NCI-H2196 treated with DMSO at 0.1 percent for 48 hours (cell line): ENCODE measurements at regions not wholly inside any gene's neighbourhood (a gene's known extent, or its start where the extent isn't known, plus 50 kb on each side); places are given as distances from the start of the nearest gene placed in this dataset.
A peak's percentile ranks its signal among the peaks of the same experiment; 100 is the strongest.

Source experiments
- DNase-seq: peaks from one replicate; lab custom pipeline; 2025; ENCODE audit not compliant: unreplicated experiment; lab: John Stamatoyannopoulos, UW

DNA sequence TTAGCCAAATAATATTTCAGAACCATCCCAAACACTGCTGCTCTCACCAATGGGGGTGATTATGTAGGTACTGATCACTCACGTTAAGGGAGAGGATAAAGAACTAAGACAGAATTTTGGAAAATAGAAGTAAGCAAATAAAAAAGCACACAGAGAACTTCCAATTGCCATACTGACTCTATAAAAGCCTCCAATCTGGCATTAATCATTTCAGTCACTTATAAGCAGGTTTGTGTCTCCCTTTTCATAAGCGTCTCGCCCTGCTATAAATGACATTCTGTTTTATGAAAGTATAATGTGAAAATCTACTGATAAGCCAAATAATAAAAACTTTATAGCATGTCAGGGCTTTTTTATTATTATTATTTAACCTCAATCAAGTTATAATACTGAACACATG, 435.2 kb downstream of the ETNK1 start:
- no peak for DNase-seq

GRCh38 chr12:23063206-23063605, 438.2 kb downstream of the ETNK1 start:
- DNase-seq: no peak

DNA sequence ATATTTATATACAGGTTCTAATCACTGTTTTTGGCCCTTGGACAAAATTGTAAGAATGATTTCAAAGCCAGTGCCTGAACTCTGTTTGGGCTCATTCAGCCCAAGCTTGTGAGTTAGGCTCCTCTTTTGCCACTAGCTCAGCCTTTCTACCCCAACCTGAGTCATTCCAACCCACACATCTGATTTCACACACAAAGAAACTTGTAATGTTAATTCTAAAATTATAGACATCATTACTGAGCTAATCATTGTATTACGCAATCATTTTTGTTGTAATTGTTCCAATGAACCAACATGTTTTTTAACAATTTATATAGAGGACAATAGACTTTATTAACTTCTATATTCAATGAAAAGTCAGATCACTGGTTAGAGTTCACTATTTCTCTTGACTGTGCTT, 441.1 kb downstream of the ETNK1 start:
- no peak for DNase-seq

DNA sequence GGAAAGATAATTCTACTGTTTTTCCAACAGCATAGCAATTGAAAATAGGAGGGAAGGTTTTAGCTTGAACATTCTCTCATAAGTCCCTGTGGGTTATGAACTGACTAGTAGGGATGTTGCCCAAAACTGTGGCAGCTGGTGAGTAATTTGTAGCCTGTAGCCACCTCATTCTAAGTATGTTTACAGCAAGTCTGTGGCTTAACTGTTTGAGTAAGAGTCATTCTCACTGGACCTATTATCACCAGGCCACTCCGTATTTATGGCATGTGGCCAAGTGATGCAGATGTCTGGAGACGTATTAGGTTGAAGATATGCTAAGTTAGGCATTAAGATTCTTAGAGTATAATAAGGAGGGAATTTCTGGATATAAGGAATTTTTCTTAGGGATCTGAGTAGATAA, 458.3 kb downstream of the ETNK1 start:
- DNase-seq: peak; percentile 49

DNA sequence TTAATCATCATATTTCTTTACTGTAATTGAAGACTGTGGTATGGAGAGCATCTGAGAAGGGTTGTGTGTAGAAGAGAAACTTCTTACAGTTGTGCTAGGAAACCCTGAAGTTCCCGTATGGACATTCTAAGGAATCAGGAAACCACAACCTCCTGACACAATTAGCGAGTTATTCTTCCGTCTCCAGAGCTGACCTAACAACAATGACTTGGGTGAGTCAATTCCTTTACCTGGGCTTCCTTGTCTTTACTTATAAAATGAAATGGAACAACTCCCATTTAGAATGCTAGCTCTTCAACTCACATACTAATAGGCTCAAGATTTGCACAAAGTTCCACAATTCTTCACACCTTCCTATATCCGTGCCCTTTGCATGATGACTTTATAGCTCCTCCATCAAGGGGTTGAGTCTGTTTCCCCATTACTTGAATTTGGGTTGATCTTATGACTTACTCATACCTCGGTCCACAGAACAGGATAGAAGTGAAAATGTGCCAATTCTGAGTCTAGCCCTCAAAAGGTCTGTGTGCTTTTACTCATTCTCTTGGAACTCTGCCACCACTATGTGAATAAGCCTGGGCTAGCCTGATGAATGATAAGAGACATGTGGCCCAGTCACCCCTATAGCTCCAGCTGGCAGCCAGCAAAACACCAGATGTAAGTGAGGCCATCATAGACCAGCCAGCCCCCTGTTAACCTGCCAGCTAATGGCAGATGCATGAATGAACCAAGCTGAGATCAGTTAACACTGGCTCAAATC, 459.4 kb downstream of the ETNK1 start:
- peak; percentile 99 for DNase-seq

- DNase-seq: no peak
Observed at GRCh38 chr12:23088594-23088993, 463.6 kb downstream of the ETNK1 start.

GRCh38 chr12:23093488-23093887, 468.5 kb downstream of the ETNK1 start:
- DNase-seq: no peak

GRCh38 chr12:23096321-23096720, 471.4 kb downstream of the ETNK1 start:
- DNase-seq: no peak

GRCh38 chr12:23098110-23098509, 473.1 kb downstream of the ETNK1 start:
- no peak for DNase-seq

DNA sequence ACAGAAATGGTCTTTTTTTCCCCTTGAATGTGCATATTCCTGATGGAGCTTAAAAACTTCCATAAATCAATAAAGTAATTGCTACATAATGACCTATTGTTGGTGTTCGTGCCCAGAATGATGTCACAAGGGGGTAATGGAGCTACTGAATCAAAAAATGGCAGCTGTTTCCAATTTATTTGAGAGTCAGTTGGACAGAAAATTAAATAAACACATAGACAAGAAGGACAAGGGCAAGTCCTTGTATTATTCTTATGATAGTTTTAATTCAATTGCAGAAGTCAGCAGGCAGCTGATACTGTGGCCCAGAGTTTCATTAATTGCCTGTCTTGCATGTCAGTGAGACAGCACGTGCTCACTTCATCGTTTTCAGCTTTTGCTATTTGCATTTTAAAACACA, 473.5 kb downstream of the ETNK1 start:
- DNase-seq: no peak

- DNase-seq: no peak
Observed at GRCh38 chr12:23099104-23099503, 474.1 kb downstream of the ETNK1 start.

DNA sequence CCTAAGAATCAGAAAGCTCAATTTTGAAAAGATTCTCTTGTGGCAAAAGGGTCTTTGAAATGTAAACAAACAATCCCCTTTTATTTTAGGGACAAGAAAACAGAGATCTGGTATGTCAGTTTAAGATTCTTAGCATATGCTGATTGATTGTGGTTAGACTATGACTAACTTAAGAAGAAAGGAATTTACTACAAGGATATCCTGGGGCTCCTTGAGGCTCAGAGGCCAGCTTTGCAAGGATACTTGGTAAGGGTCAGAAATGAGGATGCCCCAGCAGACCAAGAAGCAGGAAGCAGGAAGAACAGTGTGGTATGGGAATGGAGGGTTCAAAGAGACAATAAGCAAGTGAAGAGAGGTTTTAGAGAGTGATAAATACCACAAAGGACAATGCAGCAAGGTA, 474.6 kb downstream of the ETNK1 start:
- DNase-seq: no peak

DNA sequence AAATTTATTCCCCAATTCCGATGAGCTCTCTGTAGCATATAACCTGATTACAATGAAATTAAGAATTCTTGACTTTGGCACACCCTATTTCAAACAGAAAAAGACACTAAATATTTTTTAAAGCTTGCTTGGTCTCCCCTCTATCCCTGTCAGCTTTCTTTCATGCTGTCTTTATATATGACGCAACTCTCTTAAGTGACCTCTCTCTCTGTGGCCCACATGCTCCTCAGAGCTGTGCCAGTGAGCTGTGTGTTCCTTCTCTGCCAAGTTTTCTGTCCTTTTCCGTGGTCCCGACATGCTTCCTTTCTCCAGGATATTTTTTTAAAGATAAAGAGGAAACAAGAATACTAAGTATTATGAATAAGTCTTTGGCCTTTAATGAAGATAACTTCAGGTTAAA, 484.0 kb downstream of the ETNK1 start:
- no peak for DNase-seq

- DNase-seq: no peak
Observed at GRCh38 chr12:23113781-23114180, 488.8 kb downstream of the ETNK1 start.

GRCh38 chr12:23115984-23116383, 491.0 kb downstream of the ETNK1 start:
- DNase-seq: no peak

DNA sequence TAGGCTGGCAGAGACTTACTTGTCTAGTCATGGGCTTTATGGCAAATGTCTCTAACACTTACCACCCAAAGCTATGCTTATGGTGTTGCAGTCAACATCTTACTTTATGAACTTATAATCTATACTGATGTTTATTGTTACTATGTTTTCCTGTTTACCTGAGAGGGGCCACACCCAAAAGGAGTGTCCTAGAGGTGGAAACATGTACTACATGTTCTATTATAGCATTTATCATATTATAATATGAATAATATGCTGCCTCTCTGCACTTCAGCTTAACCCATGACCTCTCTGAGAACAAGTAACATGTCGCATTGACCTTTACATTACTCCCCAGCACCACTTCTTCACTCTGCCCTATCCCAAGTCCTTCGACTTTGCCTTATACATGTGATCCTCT, 501.8 kb downstream of the ETNK1 start:
- DNase-seq: no peak

DNA sequence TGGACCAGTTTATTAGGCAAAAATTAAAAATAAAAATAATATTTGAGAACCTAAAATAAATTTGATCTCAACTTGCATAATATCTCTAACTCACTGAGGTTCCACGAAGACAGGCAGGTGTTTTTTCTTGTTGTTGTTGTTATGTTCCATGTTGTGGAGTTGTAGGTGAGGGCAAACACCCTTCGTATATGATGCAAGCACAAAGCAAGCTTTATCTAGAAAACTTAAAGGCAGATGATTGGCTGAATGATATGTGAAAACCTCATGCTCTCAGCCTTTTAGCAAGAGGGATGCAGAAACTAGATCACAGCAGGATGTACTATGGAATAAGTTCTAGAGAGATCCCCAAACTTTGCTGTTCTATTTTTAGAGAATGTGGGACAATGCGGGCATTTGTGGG, 502.7 kb downstream of the ETNK1 start:
- no peak for DNase-seq

DNA sequence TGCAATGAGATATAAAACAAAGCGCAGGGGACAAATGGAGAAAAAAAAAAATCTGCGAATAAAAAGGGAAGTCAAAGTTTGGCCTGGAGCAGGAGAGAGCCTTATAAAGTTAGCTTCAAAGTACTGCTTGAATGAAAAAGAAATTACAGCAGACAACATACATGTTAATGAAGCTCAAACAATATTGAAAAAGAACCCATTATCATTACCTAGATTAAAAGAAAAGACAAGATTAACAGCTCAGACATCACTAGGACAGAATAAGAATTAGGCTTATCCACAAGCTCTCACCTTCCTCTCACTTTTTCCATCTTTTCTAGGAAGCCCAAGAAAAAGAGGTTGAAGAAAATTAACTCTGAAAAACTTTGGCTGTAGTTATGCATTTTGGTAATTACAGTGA, 503.5 kb downstream of the ETNK1 start:
- no peak for DNase-seq

GRCh38 chr12:23132357-23132756, 507.4 kb downstream of the ETNK1 start:
- no peak for DNase-seq

- no peak for DNase-seq
Observed at GRCh38 chr12:23133471-23133870, 508.5 kb downstream of the ETNK1 start.

GRCh38 chr12:23139026-23139425, 514.1 kb downstream of the ETNK1 start:
- no peak for DNase-seq

DNA sequence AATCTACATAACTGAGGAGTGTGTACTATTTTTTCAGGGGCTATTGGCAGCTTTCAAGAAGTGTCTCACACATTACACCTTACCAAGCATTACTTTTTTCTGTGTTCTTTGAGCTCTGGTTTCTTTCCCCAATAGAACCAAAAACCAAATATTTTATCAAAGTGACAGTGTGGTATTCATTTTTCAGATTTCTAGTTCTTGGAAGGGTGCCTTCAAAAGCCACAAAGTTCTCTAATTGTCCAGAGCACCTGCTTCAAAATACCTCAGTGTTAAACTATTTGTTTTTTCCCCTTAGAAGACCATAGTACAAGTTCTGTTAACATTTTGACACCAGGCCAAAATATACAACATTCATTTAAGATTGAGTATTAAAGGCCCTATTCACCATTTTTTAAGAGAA, 515.7 kb downstream of the ETNK1 start:
- DNase-seq: peak; percentile 20

- no peak for DNase-seq
Observed at GRCh38 chr12:23141335-23141734, 516.4 kb downstream of the ETNK1 start.
